ENCODE measurements at regions not wholly inside any gene's neighbourhood (a gene's known extent, or its start where the extent isn't known, plus 50 kb on each side); places are given as distances from the start of the nearest gene placed in this dataset.

DNA sequence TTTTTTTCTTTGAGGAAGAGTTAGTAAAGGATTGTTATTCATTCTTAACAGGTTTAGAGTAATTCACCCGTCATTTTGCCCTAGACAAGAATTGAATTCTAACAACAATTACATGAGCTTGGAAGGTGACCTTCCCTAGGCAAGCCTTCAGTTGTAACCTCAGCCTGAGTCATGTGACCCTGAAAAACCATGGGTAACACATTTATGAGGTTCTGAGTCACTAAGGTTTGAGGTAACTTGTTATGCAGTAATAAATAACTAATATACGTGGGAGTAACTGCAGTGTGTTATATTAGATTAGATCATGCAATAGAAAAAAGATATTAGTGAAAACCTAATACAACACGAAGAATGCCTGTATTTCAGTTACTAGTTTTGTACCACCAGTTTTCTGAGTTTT lies 237.6 kb upstream of the NDN start:
- no peak overlapping the region for H3K27ac ChIP-seq
- no peak for TF ChIP-seq ZFX (IDR thresholded peaks at IDR 0.05)
- TF ChIP-seq, protein P1, sequence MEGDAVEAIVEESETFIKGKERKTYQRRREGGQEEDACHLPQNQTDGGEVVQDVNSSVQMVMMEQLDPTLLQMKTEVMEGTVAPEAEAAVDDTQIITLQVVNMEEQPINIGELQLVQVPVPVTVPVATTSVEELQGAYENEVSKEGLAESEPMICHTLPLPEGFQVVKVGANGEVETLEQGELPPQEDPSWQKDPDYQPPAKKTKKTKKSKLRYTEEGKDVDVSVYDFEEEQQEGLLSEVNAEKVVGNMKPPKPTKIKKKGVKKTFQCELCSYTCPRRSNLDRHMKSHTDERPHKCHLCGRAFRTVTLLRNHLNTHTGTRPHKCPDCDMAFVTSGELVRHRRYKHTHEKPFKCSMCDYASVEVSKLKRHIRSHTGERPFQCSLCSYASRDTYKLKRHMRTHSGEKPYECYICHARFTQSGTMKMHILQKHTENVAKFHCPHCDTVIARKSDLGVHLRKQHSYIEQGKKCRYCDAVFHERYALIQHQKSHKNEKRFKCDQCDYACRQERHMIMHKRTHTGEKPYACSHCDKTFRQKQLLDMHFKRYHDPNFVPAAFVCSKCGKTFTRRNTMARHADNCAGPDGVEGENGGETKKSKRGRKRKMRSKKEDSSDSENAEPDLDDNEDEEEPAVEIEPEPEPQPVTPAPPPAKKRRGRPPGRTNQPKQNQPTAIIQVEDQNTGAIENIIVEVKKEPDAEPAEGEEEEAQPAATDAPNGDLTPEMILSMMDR (conservative IDR thresholded peaks at IDR 0.05): no peak

- H3K27ac ChIP-seq: no peak overlapping the region
- TF ChIP-seq ZFX (IDR thresholded peaks at IDR 0.05): no peak
- TF ChIP-seq, protein P1 (conservative IDR thresholded peaks at IDR 0.05): no peak
Observed at GRCh38 chr15:23954931-23955330, 267.8 kb upstream of the NDN start.

DNA sequence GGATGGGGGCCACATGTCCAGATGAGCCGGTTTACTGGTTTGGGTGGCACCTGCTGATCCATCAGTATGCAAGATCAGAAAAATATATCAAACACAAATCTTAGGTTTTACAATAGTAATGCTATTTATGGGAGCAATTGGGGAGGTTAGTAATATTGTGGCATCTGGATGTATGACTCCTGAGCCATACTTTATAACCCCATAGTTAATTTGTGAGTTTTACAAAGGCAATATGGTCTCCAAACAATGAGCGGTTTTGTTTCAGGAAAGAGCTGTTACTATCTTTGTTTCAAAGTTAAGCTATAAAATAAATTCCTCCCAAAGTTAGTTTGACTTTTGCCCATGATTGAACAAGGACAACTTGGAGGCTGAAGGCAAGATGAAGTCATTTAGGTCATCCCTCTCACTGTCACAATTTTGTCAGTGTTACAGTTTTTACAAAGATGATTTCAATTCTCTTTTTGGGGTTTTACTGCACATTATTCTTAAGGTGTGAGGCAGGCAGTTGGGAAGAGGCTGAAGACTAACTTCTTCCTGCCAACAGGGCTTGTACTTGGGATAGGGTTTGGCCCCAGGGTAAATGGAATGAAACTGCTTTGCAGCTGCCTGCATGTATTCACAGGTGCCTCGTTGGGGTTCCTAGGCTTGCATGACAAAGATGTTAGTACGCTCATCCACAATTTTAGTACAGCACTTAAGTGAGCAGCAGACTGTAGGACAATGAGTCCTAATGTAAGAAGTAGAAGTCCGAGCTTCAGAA lies 296.6 kb upstream of the NDN start:
- H3K27ac ChIP-seq: no peak overlapping the region
- TF ChIP-seq, protein P1 (conservative IDR thresholded peaks at IDR 0.05): no peak
- no peak for TF ChIP-seq ZFX (IDR thresholded peaks at IDR 0.05)

DNA sequence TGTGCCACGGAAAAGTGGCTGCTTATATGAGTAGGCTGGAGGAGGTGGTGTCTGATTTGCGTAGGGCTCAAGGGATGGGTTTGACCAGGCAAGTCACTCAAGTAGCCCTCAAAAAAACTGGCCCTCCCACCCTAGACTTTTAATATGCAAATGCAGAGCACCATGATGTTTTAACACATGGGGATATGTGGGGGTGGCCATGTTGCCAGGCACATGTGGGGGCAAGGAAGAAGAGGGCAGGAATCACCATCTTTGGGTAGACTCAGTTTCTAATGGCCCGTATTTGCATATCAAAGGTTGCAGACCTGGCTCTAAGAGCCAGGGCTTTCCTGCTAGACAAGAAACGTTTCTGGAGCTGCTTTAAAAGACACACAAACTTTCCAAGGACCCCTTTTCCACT lies 307.2 kb upstream of the NDN start:
- H3K27ac ChIP-seq: no peak overlapping the region
- TF ChIP-seq, protein P1 (conservative IDR thresholded peaks at IDR 0.05): no peak
- TF ChIP-seq ZFX (IDR thresholded peaks at IDR 0.05): no peak

DNA sequence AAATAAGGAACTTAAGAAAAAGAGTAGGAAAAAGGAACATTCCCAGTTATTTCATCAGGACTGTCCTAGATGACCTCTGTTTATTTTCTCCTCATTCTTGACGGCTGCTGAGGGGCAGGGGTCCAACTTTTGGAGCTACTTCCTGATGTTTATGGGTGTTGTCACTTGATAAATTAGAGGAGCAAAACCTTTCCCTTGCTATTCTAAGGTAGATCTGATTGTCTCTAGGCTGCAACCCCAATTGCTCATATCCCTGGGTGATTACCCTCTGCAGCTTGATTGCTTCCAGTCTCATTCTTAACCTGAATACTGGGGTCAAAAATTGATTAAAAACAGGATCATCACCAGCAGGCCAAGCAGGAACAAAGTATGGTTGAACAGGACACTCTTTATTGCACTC lies 311.0 kb upstream of the NDN start:
- H3K27ac ChIP-seq: no peak overlapping the region
- no peak for TF ChIP-seq ZFX (IDR thresholded peaks at IDR 0.05)
- TF ChIP-seq, protein P1 (conservative IDR thresholded peaks at IDR 0.05): no peak

- no peak for TF ChIP-seq ZFX (IDR thresholded peaks at IDR 0.05)
- TF ChIP-seq, protein P1 (conservative IDR thresholded peaks at IDR 0.05): no peak
- H3K27ac ChIP-seq: no peak overlapping the region
Observed at GRCh38 chr15:24008476-24008875, 321.4 kb upstream of the NDN start.

GRCh38 chr15:24017470-24017869 lies 330.4 kb upstream of the NDN start:
- TF ChIP-seq, protein P1 (conservative IDR thresholded peaks at IDR 0.05): no peak
- TF ChIP-seq ZFX (IDR thresholded peaks at IDR 0.05): no peak
- no peak overlapping the region for H3K27ac ChIP-seq
